GM18873 (cell line): ENCODE measurements at regions not wholly inside any gene's neighbourhood (a gene's known extent, or its start where the extent isn't known, plus 50 kb on each side); places are given as distances from the start of the nearest gene placed in this dataset.

Experiments
- ATAC-seq: cut with Tn5 transposase; IDR thresholded peaks from one replicate; pipeline ENCODE4 v1.9.1; 2021; ENCODE audit warnings: mild to moderate bottlenecking, moderate library complexity, moderate number of reproducible peaks; ENCODE audit not compliant: unreplicated experiment, low FRiP score

DNA sequence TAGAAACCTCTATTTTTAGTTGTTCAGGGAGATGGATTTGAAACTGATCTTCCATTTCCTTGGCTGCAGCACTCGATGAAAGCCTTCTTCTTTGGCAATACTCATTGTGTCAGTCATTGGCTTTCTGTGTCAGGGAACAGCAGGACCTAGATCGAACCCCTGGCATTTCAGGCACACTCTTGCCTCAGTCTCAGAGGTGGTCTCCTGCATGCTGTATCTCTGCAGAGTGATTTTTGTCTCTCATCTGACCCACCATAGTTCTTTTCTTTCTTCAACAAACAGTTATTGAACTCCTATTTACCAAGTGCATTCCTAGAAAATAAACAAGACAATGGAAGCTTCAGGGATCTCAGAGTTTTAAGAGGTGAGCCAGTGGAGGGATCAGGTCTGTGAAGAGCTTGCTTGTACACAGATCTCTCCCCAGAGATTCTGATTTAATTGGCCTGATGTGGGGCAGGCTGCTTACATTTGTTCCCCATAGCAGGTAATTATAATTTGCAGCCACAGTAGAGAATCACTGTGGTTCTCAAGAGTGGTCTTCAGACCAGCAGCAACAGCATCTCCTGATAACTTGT lies 473.1 kb upstream of the TCF4 start:
- no peak for ATAC-seq

DNA sequence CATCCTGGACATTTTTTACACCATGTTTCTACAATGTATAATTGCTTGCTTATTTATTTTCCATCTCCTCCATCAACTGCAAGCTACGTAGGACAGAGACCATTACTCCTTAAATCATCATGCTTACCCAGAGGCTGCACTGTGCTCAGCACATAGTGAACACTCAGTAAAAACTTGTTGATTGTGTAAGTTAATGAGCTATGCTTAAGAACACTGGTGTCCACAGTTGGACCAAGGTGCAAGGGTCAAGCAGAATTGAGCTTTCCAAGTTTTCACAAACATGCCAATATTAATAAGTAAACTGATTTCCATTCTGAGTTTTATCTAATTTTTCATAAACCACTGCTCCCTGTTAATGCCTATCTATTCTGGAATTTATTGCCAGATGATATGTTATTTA lies 464.2 kb upstream of the TCF4 start:
- ATAC-seq: no peak

DNA sequence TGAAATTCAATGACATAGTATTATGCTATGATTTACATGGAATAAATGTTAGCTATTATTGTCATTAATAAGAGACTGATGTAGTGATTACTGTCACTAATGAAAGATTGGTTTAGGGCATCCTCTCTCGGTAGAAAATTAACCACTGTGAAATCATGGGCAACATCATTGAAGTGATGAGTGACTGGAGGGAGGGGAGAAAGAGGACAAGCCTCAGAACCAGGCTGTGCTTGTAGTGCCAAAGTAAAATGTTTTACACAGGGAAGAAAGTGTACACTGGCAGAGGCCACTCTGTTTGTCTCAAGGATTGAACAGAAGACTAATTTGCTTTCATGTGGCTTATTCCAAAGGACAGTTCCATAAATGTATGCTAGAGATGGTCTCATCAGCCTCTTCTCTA lies 456.2 kb upstream of the TCF4 start:
- no peak for ATAC-seq

DNA sequence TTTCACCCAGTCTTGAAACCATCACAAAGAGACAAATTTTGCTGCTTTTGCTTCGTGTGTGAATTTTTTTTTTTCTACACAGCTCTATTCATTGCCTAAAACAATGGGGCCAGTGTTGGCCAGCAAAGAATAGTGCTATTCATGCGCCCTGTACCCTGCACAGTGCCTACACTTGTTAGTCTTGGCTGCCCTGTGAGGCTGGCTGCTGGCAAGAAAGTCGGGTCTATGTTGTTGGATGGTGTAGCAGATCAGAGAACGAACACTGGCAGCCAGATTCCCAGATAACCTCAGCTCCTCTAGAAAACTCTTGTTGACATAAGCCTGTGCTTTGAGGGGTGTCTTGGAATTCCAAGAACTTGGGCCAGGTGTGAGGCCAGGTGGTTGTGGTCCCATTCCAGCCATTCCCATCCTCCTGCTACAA lies 455.7 kb upstream of the TCF4 start:
- no peak for ATAC-seq

DNA sequence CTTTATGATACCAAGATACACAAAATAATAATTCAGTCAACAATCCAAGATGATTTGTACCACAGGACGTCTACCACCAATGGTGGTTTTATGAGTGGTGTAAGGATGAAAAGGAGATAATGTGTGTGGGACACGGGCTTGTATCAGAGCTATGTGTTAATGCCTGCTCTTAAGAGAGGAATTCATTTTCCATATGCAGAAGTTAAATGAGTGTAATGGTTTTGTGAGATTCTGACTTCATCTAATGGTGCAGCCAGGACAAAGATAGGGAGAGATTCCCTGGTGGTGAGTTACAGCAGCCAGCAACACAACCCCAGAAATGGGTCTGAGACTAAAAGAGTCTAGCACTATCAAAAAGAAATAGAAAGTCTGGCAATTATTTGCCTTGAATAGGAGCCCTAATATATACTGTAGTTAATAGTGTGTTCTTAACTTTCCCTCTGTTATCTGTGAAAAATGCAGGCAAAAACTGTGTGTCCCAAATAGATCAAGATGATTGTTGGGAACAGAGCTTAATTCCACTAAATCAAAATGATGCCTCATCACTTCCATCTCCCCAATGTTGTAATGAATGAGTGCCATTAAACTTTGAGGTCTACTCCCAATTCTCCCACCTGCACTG lies 455.0 kb upstream of the TCF4 start:
- ATAC-seq: no peak

DNA sequence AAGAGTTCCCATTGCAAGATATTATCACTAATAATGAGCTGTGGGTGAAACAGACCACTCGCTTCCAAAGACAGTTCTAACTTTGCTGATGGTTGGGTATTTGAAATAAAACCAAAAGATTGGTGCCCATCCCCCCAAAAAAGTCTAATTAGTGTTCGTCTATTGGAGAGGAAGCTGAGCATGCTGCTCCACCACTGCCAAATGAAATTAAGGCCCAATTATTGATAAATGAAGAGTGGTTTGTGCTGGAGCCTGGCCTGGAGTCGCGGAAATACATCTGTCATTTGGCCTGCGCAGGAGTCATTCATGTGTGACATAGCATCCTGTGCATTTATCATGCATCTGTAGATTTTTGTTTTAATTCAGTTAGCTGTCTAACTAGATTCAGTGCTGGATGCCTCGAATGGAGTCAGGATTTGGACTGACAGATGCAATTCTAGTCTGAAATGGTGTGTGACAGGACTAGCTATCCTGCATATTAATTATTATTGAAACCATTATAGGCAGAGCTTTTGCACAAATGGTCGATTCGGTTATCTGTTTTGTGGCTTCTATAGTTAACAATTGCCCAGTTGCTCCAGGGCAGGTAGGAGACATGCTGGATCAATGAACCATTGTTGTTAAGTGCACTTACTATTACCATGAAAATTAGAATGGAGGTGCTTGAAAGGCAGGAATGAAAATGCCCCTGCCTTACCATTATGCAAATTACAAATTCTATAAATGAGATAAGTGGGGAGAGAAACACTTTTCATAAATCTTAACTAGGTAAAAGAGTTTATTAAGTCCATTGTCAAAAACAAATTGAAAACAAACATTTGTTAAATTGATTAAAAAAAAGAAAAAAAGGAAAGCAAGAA lies 450.4 kb upstream of the TCF4 start:
- no peak for ATAC-seq

DNA sequence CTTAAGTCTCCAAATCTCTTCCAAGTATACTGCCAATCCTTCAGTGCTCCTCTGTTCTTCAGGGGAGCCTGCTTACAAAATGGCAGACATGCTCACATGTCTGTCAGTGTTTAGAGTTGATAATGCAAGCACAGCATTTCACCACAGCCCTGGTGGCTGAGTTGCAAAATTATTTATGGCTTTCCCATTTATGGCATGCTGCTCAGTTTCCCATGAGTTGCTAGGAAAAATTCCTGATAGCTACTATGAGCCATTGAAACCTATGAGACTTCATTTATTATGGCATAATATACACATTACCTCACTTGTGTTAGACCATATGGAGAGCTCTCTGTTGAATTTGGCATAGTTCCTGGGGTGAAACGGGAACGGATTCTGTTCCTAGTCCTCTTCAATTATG lies 448.7 kb upstream of the TCF4 start:
- no peak for ATAC-seq

DNA sequence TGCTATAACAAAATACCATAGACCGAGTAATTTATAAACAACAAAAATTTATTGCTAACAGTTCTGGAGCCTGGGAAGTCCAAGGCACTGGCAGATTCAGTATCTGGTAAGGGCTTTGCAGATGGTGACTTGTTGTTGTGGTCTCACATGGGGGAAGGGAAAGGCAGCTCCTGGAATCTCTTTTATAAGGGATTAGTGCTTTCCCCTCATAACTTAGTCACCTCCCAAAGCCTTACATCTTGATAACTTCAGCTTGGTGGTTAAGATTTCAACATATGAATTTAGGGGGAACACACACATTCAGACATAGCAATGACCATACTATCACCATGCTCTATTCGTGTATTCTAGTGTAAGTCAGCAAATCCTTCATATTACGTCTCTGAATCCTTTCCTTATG lies 447.6 kb upstream of the TCF4 start:
- no peak for ATAC-seq

DNA sequence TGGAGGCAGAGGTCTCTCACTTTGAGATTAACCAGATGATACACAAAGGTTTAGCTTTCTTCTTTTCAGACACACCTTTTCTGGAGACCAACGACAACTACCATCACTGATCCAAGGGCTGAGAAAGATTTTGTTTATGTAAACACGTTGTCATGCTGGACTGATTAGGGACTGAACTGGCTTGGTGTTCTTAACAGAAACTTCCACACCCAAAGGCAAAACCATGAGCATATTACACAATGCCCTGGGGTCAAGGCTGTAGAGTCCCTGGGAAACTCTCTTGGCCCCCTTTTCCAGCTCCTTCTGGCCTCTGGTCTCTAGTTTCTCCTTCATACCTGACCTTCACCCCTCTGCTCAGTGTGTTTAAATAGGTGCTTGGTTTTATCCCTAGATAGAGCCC lies 447.0 kb upstream of the TCF4 start:
- no peak for ATAC-seq

DNA sequence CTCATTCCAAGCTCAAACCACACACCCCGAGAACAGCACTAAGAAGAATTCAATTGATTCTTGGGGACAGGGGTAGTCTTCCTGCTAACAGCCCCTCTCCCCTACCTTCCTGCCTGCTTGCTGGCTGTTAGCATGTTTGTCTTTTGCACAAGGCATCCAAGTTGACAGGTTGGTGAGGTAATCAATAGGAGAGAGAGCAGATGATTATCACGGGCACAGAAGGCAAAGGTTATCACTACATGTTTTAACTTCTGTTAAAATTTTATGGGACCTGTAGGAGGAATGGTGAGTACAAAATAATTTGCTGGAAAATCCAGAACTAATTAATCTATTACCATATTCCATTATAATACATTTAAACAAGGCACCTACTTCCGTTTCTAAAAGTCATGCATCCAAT lies 442.1 kb upstream of the TCF4 start:
- no peak for ATAC-seq

DNA sequence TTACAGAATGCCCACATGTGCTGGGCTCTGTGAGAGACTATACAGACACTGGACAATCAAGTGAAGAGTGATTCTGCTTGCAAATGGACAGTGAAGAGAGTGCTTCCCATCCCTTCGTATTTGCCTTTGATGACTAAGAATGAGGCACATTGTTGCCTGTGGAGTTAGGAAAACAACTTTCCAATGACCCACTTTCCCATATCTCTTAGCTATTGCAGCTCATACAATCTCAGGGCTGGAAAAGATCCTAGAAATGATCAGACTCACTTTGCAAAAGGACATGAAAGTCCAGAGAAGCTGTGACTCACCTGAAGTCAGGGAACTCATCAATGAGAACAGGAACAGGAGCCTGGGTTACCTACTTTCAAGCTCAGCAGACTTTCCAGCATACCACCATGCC lies 440.5 kb upstream of the TCF4 start:
- no peak for ATAC-seq

DNA sequence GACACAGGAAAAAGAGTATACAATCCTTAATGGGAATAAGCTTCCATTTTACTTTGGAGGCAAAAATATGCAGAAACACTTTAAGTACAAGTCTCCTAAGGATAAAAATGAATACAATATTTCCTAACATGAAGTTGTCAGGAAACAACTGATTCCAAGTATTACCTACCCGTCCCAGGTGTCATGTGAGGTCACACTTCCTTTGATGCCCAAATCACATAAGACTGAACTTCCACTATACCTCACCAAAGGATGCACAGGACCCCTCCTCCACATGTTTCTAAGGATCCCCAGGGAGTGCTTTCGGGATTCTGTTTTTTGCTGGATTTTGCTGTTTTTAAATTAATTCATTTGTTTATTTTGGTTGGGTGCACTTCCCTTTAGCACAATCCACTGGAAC lies 438.5 kb upstream of the TCF4 start:
- no peak for ATAC-seq

DNA sequence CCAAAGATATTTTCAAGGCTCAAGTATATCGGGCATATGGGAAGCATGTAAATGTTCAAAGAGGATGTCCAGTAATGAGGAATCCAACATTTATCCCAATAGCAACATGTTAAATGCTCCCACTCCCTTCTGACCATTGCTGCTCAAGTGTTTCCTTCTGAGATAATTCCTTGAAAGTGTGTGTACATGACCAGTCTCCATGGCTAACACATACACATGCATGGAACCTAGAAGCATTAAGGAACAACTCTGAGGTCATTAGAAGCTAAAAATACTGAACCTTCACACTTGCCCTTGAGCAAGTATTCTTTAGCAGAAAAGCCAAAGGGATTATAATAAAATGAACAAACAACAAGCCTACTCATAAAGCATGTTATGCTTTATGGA lies 433.8 kb upstream of the TCF4 start:
- no peak for ATAC-seq

DNA sequence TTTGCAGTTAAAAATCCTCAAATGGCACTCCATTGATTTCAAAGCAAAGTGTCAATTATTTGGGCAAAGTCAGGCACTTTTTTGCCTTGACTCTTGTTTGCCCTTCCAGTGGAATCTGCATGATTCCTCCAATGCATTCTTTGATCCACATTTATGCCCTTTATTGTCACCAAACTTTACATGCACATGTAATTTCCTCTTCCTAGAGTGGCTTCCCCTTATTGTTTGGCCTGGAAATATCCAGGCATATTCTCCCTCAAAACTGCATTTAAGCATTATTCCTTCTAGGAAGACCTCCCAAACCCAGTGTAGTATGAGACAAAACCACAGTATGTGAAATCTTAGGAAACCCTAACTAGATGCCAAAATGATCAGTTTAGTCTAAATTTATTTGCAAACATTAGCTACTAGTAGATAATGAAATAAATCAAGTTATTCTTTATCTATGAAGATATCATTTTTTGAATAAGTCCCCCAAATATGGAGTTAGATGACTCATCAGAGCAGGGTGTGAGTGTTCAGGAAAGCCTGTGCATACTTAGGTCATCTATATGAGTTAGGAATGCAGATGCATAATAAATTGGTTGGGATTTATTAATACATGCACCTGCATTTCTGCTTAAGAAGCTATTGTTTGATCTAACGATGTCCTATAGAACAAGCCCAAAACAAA lies 433.3 kb upstream of the TCF4 start:
- no peak for ATAC-seq

DNA sequence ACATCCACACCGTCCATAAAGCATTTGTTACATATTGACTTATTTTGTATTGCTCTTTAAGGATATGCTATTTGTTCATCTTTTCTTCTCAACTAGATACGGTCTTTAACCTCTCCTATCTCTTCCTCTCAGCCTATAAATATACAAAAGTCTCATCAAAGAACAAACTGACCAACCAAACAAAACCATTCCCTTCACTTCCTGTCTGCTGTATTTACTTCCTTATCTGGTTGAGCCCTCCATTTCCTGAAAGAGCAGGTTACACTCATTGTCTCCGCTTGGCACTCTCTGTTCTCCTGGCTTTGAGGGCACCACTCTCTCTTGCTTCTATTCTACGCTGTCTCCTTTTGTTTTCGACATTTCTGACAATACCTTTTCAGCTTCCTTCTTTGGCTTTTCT lies 431.9 kb upstream of the TCF4 start:
- no peak for ATAC-seq

DNA sequence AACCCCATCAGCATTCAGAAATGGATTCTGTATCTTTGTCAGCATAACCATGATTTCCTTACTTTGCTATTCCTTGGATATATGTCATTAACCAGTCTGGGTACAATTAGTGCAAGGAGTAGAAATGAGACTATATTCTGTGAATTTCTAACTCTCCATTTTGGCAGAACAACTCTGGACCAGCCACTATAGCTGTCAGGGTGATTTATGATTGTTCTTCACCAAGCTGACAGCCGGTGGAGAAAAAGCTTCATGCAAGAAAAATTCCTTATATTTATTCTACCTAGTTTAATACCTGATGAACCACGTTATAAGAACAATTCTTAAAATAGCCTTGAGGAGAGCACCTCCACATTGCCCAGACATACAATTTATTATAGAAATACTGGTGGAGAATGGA lies 431.2 kb upstream of the TCF4 start:
- ATAC-seq: no peak

DNA sequence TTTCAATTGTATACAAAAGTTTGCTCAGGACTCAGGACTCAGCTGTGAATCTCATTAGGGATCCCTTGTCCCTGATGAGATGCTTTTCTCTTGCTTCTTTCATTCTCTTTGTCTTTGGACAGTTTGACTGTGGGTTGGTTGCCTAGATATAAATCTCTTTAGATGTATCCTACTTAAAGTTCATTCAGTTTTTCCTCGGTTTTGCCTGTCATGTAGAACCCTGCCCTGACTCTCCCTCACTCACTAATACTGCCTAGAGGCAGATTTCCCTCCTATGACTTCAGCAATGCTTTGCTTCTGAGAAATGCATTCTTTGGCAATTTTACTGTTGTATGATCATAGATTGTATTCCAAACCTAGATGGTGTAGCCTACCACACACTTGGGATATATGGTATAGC lies 421.4 kb upstream of the TCF4 start:
- ATAC-seq: no peak

DNA sequence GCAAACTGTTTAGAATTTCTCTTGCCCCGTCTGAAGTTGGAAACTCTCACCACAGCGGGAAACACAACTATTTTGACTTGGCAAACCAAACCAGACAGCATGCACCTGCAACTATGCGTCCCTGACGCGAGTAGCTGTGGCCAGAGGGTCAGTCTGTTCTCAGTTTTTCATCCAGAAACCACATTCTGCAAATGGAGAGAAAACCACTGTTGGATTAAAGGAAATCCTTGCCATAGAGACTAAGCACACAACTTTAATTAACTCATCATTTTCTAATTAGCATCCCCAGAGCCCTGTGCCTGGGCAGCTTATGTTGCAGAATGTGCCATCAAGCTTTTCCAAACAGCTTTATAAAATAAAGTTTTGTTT lies 415.7 kb upstream of the TCF4 start:
- no peak for ATAC-seq

DNA sequence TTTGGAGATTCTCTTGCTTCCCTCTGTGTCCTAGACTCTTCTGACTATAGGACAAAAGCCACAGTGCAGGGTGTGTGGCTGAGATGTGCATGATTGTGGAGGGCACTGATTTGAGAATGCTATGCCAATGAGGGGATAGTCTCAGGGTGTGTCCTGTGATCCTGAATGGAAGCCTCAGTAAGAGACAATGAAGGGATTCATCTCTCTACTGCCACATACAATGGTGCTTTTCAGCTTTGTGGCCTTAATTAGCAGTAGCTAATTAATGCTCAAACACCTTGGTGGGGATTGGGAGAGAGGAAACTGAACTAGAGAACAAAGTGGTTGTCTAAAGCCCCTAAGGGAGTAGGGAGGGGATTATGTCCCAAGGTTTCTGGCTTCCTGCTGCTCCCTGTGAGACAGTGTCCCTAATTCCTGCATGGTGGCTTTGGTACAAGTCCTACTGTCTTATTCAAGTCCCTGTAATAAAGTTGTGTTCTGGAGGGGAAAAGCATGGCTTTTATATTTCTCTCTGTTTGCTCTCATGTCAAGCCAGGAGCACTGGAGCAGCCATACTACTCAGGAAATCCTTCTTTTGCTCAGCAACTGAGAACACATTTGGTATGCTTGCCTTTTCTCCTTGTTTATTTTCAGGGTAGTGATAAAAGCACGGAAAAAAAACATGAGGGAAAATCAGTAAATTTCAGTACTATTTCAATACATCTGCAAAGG lies 415.2 kb upstream of the TCF4 start:
- ATAC-seq: no peak

DNA sequence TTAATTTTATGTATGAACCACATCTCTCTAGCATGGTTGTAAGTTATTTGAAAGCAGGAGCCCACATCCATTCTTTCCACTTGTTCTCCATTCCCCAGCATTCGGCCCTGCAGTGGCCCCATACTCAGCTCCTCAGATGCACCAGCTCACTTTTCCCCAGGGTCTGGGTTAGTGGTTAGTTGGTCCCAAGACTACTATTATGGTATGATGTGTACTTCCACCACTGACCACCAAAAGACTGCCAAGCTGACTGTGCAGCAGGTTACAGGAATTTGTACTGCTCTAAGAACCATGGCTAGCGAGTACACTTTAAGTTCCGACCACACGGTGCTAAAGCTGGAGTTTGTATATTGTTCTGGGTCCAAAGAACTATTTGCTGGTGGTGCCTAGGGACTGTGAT lies 413.6 kb upstream of the TCF4 start:
- no peak for ATAC-seq

DNA sequence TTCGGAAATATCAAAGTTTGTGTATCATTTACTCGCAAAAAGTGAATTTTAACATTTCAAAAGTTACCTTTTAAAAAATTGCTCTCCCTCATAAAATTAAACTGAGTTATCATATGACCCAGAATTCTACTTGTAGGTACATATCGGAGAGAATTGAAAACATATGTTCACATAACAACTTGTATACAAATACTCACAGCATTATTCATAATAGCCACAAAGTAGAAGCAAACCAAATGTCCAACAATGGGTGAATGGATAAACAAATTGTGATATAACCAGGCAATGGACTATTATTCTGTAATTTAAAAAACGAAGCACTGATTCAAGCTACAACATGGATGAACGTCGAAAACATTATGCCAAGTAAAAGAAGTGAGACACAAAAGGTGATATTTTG lies 412.0 kb upstream of the TCF4 start:
- no peak for ATAC-seq
